Fibroblast of gingiva (primary cell): ENCODE measurements at regions not wholly inside any gene's neighbourhood (a gene's known extent, or its start where the extent isn't known, plus 50 kb on each side); places are given as distances from the start of the nearest gene placed in this dataset.
A peak's percentile ranks its signal among the peaks of the same experiment; 100 is the strongest.

Experiments
- DNase-seq: peaks from one replicate; pipeline ENCODE4 v3.0.0-alpha.2; 2011; ENCODE audit warnings: low read depth

DNA sequence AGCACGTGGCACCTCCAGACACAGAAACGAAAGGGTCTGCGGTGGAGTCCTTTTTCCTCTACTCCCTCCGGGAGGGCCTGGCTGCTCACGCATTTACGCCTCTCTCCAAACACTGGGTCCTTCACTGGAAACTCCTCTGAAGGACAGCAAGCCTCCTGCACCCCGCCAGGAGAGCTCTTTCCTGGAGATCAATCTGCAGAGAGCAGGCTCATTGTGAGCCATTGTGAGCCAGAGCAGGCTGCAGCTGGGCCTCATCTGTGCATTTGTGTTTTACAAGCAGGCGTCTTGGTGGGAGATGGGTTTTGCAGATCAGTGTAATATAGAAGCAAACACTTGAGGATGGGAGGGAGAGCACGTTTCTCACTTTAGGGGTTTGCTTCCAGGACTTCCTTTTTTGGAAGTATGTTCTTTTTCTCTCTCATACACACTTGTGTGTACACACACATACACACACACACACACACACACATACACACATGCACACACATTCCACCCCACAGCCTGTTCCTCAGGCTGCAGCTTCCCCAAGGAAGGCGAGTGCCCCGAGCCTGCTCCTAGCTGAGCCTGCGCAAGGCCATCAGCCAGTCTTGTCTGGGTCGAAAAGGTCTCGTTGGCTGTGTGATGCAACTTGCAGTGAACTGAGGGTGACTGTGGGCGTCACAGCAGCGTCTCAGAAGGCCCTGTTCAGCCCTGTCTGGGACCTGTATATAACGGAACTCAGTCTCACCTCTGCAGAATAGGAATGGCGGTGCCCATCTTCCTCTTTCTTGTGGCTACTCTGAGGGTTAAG lies 163.5 kb downstream of the GLI2 start:
- DNase-seq, result no peak

DNA sequence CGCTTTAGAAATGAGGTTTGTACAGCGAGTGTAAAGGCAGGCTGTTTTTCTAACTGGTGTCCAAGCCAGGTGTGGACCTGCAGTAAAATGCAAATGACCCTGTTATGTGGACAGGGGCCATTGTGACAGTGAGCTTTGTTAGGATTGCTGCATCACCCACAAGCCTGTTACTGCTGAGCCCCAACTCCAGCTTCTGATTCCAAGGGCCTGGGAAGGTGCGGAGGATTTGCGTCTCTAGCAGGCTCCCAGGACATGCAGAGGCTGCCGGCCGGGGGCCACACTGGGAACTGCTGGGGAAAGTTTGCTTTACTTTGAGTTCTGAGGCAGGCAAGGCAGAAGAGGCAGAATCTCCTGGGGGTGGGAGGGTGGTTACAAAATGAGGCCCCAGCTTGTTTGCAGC lies 164.1 kb downstream of the GLI2 start:
- no peak for DNase-seq

DNA sequence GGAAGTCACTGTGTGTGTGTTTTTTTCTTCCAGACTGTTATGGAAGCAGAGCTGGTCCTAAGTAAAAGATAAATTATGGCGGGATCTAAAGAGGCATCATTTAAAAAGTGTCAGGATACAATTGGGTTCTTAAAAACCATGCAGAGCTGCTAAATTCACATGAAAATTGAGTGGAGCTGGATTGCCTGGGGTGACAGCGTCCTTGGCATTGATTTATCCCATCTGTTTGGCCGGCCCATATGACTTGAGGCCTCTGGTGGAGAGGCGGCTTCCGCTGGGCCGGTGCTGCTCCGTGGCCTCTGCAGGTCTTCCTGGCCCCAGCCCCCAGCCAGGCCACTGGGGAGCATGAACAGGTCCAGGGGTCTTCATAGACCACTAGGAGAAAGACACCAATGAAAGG lies 165.5 kb downstream of the GLI2 start:
- no peak for DNase-seq

DNA sequence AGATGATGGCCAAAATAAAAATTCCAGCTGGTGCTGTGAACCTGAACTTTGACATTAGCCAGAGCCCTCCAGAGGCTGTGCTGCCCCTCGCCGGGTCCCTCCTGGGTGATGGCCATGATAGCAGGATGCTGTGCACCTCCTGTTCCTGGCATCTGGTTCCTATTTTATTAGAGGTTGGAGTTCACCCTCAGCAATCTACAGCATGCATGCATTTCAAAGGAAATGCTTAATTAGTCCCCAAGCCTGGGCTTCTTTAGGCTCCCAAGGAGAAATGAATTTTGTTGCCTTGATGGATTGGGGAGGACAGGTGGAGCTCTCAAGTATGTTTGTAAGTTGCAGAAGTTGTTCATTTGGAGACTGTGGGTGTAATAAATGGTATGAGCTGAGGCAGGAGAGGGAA lies 166.9 kb downstream of the GLI2 start:
- DNase-seq, result no peak

DNA sequence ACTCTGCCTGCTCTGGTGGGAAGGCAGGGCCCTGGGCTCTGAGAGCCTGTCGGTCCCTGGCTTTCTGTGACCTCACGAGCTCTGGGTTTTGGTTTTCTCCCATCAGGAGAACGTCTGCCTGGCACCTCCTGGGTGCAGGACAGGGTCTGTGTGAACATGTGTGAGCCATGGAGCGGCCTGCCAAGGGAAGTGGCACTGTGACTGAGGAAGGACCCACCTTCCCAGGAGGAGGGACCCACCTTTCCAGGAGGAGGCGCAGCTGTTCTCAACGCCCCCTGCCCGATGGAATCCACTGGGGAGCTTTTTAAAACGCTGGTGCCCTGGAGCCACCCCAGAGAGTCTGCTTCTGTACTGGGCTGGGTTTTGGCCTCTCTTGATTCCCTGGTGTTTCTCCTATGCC lies 168.7 kb downstream of the GLI2 start:
- DNase-seq, result no peak

DNA sequence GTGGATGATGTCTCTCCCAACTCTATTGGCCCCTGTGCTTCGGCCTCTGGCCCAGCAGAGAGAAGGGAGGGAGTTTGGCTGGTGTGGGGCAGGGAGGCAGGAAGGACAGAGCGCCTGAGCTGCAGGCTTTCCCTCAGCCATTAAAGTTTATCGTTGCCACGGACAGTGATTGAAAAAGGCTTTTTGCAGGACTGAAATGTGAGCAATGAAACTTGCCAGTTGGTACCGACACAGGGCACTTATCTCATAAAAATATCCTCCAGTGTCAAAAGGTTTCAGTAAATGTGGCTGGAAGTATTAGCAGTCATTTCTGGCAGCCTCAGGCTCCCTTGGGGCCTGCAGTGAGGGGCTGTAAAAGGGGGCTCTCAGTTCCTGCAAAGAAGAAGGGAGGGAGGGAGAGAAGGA lies 169.2 kb downstream of the GLI2 start:
- DNase-seq, result no peak

DNA sequence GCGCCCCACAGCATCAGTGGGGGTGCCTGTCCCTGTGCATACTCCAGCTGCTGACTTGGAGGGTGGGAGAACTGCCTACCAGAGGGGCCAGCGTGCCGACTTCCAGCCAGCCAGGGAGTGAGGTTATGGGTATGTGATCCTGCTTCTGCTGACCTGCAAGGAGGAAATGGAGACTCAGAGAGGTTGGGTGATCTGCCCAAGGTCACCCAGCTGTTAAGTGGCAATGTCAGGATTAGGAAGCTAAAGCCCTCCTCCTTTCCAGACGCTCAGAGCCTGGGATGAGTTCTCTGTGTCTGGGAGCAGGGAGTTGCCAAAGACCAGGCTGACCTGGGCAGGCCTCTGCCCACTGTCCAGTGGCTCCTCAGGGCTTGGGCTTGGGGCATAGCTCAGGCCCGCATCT lies 169.6 kb downstream of the GLI2 start:
- no peak for DNase-seq

DNA sequence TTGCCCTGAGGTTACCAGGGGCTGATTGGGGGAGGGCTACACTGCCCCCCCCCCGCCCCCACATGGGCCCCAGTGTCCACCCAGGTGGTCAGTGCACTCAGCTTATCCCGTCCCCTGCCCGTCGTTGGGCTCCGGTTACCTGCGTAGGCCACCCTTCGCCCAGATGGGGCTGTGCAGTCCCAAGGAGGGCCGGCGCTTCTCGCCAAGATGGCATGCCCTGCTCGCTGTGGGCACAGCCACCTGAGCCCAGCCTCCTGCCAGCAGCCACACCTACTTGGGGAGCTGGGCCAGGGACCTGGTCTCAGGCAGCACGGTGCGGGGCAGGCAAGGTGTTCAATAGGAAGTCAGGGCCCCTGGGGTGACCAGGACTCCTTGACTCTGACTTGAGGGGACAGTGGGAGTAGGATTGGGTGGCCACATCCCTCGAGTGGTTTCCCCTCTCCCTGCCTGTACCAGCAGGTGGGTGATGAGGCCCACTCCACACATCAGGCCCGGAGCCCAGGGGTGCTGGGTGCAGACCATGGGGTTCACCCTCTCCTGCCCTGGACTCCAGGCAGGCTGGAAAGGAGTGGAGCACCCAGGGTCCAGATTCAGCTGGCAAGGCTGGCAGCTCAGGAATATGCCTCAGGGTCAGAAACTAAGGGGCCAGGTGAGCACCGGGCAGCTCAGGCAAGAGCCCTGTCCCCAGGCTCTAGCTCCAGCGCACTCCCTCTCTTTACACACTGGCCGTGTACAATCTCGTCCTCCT lies 170.3 kb downstream of the GLI2 start:
- DNase-seq, result no peak

DNA sequence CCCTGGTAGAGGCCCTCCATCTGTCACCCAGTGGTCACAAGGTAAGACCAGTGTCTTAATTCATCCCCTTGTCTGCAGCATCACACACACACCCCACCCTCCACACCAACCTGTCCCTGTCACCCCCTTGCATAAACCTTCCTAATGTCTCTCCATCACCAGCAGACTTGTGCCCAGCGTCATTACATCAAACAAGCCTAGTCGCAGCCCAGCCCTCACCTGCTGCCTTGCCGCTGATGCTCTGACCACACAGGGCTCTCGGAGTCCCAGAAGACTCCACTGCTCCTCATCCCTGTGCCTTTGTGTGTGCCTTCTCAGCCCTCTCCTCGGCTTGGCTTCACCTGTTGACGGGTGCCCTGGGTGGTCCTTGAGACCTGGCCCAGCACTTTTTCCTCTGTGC lies 171.2 kb downstream of the GLI2 start:
- DNase-seq, result no peak

DNA sequence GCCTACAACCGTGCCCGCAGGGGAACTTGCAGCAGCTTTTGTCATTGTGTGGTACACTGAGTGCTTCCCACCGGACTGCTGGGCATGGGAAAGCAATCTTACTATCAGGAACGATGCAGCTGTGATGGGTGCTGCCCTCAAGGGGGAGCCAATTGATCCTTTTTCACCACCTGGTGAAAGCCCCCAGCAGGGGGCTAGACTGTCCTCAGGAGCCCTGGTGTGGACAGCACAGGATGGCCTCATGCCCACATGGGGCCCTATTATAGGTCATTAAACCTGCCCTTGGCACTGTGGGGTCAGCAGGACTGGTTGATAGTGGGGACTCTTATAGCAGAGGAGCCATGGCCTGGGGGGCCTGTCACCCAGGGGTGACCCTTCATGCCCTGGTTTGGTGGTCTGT lies 172.2 kb downstream of the GLI2 start:
- DNase-seq, result no peak

DNA sequence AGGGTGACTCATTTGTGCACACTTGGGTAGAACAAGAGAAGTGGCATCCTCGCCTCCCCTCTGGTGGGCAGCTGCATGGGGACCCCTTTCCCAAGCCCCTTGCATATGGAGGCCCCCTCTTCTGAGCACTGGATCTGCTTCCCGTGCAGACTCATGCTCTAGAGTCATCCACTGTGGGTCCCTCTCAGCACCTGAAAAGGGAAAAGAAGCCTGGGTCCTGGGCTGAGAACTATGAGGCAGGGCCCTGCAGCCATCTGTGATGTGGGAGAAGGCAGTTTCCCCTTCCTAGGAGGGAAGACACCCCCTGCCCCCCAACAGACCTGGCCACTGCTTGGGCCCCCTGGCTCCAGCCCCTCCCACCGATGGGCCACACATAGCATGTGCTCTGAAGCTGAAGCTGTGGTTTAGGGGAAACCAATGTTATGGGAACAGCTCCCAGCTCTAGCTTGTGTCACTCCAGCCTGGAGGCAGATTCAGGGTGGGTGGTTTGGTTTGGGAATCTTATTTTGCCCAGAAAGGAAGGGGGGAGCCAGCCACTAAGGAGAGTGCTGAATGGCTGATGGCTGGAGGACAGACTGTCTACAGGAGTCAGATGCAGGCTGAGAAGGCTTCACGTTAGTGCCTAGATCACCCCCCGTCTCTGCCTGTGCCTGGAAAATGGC lies 172.8 kb downstream of the GLI2 start:
- DNase-seq, result no peak

DNA sequence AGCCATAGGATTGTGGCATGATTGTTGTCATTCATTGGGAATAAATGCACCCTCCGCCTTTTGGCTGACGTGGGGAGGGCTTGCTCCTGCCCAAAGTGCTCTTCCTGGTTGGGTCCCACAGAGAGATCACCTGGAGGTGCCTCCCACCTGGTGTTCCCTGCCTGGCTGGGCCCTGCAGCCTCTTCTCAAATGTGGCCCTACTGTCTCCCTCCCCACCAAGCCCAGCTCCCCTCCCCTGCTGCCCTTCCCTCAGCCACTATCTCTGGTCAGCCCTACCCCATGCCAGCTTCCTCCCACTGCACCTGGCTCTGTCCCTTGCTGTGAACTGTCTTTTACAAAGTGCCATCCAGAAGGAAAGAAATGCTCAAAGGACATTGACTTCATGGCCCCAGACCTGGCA lies 173.4 kb downstream of the GLI2 start:
- no peak for DNase-seq

DNA sequence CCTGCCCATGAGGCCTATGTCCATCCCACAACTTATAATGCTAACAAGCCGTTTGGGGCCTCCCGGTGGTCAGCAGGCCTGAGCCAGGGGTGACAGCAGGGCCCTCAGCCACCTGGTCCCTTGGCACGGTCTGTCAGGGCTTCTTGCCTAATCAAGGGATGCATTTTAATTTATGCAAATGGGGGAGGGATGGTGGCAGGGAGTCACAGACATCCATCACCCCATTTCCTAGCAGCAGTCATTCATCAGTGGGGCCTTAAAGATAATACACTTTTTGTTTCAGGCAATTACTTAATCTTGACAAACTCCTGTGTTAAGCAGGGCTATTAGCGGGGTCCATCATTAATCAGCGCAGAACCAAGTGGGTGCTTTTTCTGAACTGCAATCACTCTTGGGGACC lies 174.5 kb downstream of the GLI2 start:
- DNase-seq, result no peak

DNA sequence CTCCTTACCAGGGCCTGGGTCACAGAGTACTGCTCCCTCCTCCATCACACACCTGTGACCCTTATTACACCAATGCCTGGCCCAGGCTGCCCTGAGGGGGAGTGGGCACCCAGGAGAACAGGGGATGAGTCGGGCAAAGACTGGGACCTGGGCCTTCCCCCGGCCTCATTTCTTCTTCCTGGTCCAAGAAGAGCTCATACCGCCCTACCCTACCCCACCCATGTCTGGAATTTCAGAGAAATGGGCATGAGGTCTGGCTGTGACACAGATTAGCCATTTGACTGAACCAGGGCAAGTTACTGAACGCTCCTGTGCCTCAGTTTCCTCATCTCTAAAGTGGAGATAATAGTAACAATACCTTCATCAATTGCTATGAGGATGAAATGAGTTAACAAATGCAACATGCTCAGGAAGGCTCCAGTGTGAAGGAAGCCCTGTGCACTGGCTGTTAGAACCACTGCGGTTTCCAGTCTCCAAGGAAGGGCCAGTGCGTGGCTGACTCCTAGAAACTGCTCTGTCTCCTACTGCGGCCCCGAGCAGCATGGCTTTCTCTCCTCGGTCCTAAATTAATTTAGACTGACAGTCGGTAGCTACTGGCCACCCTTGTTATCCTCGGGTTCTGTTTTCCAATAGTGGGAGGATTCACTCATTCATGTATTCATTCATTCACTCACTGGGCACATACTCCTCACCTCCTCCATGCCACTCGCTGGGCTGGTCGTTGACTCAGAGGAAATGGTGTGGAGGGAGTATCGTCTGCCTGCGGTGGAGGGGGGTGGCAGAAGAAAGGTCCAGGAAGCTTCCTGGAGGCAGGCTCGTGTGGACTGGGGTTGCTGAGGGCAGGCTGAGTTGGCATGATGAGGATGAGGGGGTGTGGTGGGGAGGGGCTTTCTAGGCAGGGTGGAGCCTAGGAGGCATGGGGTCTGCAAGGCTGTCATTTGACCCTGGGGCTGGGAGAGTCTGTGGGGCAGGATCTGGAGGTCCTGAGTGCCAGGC lies 175.6 kb downstream of the GLI2 start:
- peak; percentile 34 for DNase-seq

DNA sequence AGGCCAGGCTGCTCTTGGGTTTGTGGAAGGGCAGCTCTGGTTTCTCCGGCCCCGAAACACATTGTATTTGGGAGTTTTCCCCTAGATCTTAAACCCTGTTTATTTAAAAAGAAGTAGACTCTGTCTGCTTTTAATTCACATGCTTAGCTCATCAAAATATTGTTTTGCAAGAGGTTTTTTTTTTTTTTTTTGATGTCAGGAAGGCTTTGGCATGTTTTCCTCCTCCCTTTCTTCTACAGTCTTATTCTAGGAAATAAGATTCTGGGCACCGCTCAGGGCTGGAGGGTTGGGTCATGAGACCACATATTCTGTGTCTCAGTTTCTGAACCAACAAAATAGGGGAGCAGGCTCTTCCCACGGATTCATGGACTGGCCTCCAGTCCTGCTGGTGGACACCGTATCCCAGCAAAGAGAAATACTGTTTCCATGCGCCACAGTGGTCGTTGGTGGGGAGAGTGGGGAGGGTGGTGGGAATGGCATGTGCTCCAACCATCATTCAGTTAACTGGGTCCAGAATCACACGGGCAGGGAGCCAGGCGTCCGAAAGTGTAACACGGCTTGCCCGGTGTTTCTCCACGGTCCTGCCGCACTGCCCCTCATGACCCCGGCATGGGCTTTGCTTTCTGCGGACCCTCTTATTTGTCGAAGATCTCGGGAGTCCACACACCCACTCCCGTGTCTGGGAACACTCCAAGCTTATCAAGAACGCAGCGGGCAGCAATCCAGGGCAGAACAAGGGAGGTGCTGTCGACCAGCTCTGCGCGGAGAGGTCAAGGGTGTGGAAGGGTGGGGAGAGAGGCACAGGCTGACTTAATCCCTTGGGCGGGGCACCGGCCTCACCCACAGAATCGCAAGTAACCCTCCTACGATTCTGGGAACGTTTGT lies 176.7 kb downstream of the GLI2 start:
- peak; percentile 87 for DNase-seq

DNA sequence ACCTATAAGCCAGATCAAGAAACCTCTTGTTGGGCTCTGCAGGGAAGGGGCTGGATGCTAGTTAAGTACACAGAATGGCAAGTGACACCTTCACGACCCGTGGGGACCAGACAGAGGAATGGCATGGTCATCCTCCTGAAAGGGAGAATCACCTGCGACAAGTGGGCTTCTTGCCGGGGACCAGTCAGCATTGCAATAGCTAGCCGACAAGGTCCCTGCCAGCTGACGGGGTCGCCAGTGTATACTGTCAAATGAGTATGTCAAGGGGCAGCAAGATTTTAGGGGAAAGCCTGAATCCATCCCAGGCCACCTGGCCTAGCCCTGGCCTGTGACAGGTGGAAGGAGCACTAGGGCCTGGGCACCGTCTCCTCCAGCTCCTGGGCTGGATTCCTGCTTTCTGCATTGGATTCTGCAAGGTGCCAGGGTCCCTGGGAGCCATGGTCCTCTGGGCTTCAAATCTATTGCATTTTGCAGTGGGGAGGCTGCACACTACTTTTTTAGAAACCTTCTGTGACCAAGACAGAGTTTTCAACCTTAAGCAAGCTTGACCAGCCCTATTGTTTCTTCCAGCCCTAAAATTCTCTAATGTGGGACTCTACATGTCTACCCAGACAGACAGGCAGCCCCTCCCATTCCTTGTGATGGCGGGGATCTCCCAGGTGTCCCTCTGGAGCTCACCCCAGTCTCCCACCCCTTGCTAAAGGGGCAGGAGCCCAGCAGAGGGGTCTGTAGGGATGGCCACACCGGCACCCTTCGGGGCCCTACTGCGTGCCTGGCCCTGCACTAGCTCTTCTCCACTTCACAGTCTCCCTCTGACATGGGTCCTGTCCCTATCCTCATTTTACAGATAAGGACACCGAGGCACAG lies 178.5 kb downstream of the GLI2 start:
- DNase-seq, result no peak

DNA sequence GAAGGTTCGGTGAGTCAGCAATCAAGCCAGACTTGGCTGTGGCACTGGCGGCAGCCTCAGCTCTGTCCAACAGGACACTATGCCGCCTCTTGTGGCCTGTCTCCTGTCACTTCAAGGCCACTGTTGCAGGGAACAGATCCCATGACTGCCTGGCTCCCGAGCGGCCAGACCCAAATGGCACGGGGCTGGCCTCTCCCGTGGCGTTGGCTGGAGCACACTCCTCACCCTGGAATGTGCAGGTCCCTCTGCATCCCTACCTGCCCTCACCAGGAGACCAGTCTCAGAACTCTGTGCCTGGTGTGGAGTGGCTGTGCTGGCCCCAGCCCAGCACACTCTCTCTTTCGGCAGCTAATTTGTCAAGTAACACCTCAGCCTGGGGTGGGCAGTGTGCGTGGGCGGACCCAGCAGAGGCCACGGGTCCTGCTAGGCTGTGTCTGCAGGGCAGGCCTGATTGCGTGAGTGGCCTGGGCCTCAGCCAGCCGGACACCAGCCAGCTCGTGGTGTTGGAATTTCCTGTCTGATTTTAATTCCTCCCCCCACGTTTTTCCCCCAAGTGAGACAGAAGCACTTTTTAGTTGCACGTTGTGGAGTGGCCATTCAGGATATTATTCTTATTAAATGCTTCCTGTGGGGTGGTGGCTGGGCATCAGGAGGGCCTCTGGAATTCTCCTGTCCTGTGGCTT lies 179.3 kb downstream of the GLI2 start:
- DNase-seq, result peak; percentile 74

DNA sequence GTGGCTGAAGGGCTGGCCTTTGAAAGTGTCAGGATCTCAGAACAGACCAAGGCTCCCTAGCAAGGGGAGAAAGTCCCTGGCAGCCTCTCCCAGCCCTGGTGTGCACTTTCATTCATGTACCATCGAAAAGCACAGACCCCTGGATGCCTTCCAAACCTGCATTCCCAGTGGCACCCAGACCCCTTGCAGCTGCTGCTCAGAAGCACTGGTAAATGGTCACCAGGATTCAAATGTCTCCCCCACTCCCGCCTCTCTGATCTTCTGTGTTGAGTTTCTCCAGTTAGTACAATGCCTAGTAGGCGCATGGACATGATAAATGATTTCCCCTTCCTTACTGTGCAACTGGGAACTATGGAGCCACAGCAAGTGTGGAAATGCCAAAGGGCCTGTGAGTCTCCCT lies 180.0 kb downstream of the GLI2 start:
- no peak for DNase-seq

DNA sequence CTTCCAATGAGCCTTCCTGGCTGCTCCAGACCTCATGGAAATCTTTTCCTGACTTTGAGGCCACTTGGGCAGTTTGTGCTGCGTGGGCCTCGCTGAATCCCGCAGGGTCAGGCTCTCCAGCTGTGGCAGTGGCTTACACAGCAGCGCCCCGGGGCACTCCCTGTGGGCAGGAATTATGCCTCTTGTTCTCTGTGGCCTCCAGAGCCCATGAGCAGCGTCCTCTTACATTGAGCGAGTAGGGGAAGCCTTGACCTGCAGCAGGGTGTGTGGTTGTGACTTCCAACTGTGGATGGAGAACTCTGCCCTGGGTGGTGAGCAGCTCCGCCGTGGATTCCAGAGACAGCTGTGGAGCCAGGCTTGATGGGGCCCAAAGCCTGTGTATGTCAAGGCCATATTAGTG lies 180.8 kb downstream of the GLI2 start:
- no peak for DNase-seq
